ENCODE measurements at regions not wholly inside any gene's neighbourhood (a gene's known extent, or its start where the extent isn't known, plus 50 kb on each side); places are given as distances from the start of the nearest gene placed in this dataset.

- no peaks in the 10 kb centered on the region for H3K4me1 ChIP-seq
- DNase-seq: no peak
- no peaks in the 10 kb centered on the region for H3K27me3 ChIP-seq
- TF ChIP-seq CTCF (IDR thresholded peaks at IDR 0.05) (no peak), POLR2A (IDR thresholded peaks at IDR 0.05) (no peak)
- no peak overlapping the region for H3K4me3 ChIP-seq
- no peaks in the 10 kb centered on the region for H3K36me3 ChIP-seq
- no peaks in the 10 kb centered on the region for H3K9me3 ChIP-seq
- H3K27ac ChIP-seq: no peak overlapping the region
Observed at GRCh38 chr4:94115687-94116086, 92.0 kb upstream of the SMARCAD1 start.

- no peak for TF ChIP-seq CTCF (IDR thresholded peaks at IDR 0.05)
- Histone ChIP-seq H3K36me3 (no peaks in the 10 kb centered on the region), H3K27ac (no peak overlapping the region), H3K4me3 (no peak overlapping the region), H3K9me3 (no peaks in the 10 kb centered on the region), H3K4me1 (no peaks in the 10 kb centered on the region), H3K27me3 (no peaks in the 10 kb centered on the region)
- DNase-seq: no peak
Observed at GRCh38 chr4:94116842-94117241, 90.8 kb upstream of the SMARCAD1 start.

GRCh38 chr4:94126669-94127068 lies 81.0 kb upstream of the SMARCAD1 start:
- no peaks in the 10 kb centered on the region for H3K36me3 ChIP-seq
- DNase-seq: no peak
- no peaks in the 10 kb centered on the region for H3K27me3 ChIP-seq
- no peaks in the 10 kb centered on the region for H3K9me3 ChIP-seq
- no peak overlapping the region for H3K27ac ChIP-seq
- H3K4me3 ChIP-seq: no peak overlapping the region
- no peaks in the 10 kb centered on the region for H3K4me1 ChIP-seq
- peak in 3 of 6 experiments; percentile 39 to 55 (median 40) for TF ChIP-seq CTCF (IDR thresholded peaks at IDR 0.05)
- TF ChIP-seq POLR2A (IDR thresholded peaks at IDR 0.05): no peak

- Histone ChIP-seq H3K9me3 (no peaks in the 10 kb centered on the region), H3K4me3 (no peak overlapping the region), H3K4me1 (no peaks in the 10 kb centered on the region), H3K27ac (no peak overlapping the region), H3K27me3 (no peaks in the 10 kb centered on the region), H3K36me3 (no peaks in the 10 kb centered on the region)
- TF ChIP-seq CTCF (IDR thresholded peaks at IDR 0.05): peak in 5 of 6 experiments; percentile 25 to 76 (median 71)
- TF ChIP-seq POLR2A (IDR thresholded peaks at IDR 0.05): no peak
- DNase-seq: no peak
Observed at GRCh38 chr4:94127707-94128328, 79.8 kb upstream of the SMARCAD1 start.

- Histone ChIP-seq H3K36me3 (no peaks in the 10 kb centered on the region), H3K27me3 (no peaks in the 10 kb centered on the region), H3K4me3 (no peak overlapping the region), H3K9me3 (no peaks in the 10 kb centered on the region), H3K27ac (no peak overlapping the region), H3K4me1 (no peaks in the 10 kb centered on the region)
- TF ChIP-seq CTCF (IDR thresholded peaks at IDR 0.05): no peak
- no peak for TF ChIP-seq POLR2A (IDR thresholded peaks at IDR 0.05)
- no peak for DNase-seq
Observed at GRCh38 chr4:94131212-94131611, 76.5 kb upstream of the SMARCAD1 start.

GRCh38 chr4:94135701-94136100 lies 72.0 kb upstream of the SMARCAD1 start:
- TF ChIP-seq POLR2A (IDR thresholded peaks at IDR 0.05): no peak
- Histone ChIP-seq H3K4me1 (no peaks in the 10 kb centered on the region), H3K36me3 (no peaks in the 10 kb centered on the region), H3K27ac (no peak overlapping the region), H3K9me3 (no peaks in the 10 kb centered on the region), H3K27me3 (no peaks in the 10 kb centered on the region), H3K4me3 (no peak overlapping the region)
- DNase-seq: no peak
